Tibial nerve (tissue), 3 donors: ENCODE measurements at regions not wholly inside any gene's neighbourhood (a gene's known extent, or its start where the extent isn't known, plus 50 kb on each side); places are given as distances from the start of the nearest gene placed in this dataset.
"Not testable (repeated sequence)": the region's sequence is repeated elsewhere in the genome, so short reads cannot be mapped to it uniquely, and the experiment has no call there.

Experiments
- POLR2A ChIP-seq, 2 donors: fragments of 450-650 bp; IDR thresholded peaks; one replicate each; pipeline ENCODE4 v1.6.1; 2017; ENCODE audit warnings: antibody characterized with exemption in 2 of 2, mild to moderate bottlenecking in 2 of 2, moderate library complexity in 2 of 2
- TF ChIP-seq, protein P1 (sequence below), 5 experiments: fragments of 200-600 bp in 3 of 5; fragments of 450-650 bp in 2 of 5; sonication (generic) in 3 of 5; IDR thresholded peaks; one replicate each; pipeline ENCODE4 v1.5.1; 2016 to 2019; ENCODE audit warnings: antibody characterized with exemption in 5 of 5, mild to moderate bottlenecking in 3 of 5, moderate library complexity in 2 of 5

DNA sequence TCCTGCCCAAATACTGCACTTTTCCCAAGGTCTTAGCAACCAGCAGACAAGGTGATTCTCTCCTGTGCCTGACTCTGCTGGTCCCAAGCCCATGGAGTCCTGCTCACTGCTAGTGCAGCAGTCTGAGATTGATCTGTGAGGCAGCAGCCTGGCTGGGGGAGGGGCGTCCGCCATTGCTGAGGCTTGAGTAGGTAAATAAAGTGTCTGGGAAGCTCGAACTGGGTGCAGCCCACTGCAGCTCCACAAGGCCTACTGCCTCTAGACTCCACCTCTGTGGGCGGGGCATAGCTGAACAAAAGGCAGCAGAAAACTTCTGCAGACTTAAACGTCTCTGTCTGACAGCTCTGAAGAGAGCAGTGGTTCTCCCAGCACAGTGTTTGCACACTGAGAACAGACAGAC is 258.7 kb downstream of the ABCC12 start:
- TF ChIP-seq POLR2A (IDR thresholded peaks at IDR 0.05): not testable (repeated sequence)
- TF ChIP-seq, protein P1, sequence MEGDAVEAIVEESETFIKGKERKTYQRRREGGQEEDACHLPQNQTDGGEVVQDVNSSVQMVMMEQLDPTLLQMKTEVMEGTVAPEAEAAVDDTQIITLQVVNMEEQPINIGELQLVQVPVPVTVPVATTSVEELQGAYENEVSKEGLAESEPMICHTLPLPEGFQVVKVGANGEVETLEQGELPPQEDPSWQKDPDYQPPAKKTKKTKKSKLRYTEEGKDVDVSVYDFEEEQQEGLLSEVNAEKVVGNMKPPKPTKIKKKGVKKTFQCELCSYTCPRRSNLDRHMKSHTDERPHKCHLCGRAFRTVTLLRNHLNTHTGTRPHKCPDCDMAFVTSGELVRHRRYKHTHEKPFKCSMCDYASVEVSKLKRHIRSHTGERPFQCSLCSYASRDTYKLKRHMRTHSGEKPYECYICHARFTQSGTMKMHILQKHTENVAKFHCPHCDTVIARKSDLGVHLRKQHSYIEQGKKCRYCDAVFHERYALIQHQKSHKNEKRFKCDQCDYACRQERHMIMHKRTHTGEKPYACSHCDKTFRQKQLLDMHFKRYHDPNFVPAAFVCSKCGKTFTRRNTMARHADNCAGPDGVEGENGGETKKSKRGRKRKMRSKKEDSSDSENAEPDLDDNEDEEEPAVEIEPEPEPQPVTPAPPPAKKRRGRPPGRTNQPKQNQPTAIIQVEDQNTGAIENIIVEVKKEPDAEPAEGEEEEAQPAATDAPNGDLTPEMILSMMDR (IDR thresholded peaks at IDR 0.05): not testable (repeated sequence)
